Pancreas (tissue), 10 donors: ENCODE measurements at regions not wholly inside any gene's neighbourhood (a gene's known extent, or its start where the extent isn't known, plus 50 kb on each side); places are given as distances from the start of the nearest gene placed in this dataset.

Experiments
- ATAC-seq, 4 donors: fragments of 200-7000 bp; cut with Tn5 transposase; one replicate each; pipeline versions ENCODE4 v1.8.0 to v1.9.1; 2020; ENCODE audit warnings: mild to moderate bottlenecking in 4 of 4, moderate library complexity in 4 of 4
- DNase-seq, 6 donors: peaks; one replicate each; pipeline ENCODE4 v3.0.0-alpha.2; 2020
- FAIRE-seq: peaks from 2 replicates; lab custom pipeline; 2012; peaks lifted over from hg19 to GRCh38; lab: Jason Lieb, UNC
- H3K27ac ChIP-seq, 4 donors: fragments of 200-600 bp; sonication (generic); 1 replicate in 3 of 4; 2 replicates in 1 of 4; pipeline versions ENCODE4 v1.5.0 to v1.8.0; 2020
- H3K27me3 ChIP-seq, 4 donors: fragments of 200-600 bp; one replicate each; pipeline ENCODE4 v1.8.0; 2021
- H3K36me3 ChIP-seq, 3 donors: fragments of 200-600 bp; sonication (generic) in 1 of 3; one replicate each; pipeline versions ENCODE4 v1.5.0 to v1.8.0; 2020 to 2021
- H3K4me1 ChIP-seq, 3 donors: fragments of 200-600 bp; one replicate each; pipeline ENCODE4 v1.8.0; 2021
- H3K4me3 ChIP-seq, 4 donors: fragments of 200-600 bp; sonication (generic) in 2 of 4; one replicate each; pipeline versions ENCODE4 v1.5.0 to v1.8.0; 2020 to 2021
- H3K9me3 ChIP-seq, 4 donors: fragments of 200-600 bp; one replicate each; pipeline ENCODE4 v1.8.0; 2021
- WGBS, 2 donors: extraction: QIAGEN DNeasy Blood & Tissue Kit; methylation state at CpG; one replicate each; pipeline ENCODE4 v1.1.7; 2013; 5-methylcytosine and 5-hydroxymethylcytosine counted together
- intact Hi-C, 3 donors: fragments of 100-400 bp; cut with DNase I; formaldehyde crosslinking; loops; one replicate each; pipeline versions ENCODE4 v1.11.1 to v1.14.2; 2022
- TF ChIP-seq, protein P1 (sequence below), 4 donors: fragments of 200-600 bp; sonication (generic) in 3 of 4; IDR thresholded peaks; one replicate each; pipeline versions ENCODE4 v1.5.0 to v1.8.0; 2021; ENCODE audit warnings: antibody characterized with exemption in 4 of 4
- donor health status: healthy with polysubstance abuse.
- donor health status: DM: no; HTN: no; CAD: no; lungs with moderate emphysema.
- donor health status: DM: no; HTN: no; CAD: no.
- donor health status: control.
- donor health status: control.
- donor health status: Bipolar disorder and iron deficiency.
- donor health status: DM: yes; HTN: yes; CAD: no.
- donor health status: DM: no; HTN: no; CAD: no.
- donor health status: DM: no; HTN: no; CAD: no.
- donor health status: DM: yes; HTN: yes; CAD: no.

DNA sequence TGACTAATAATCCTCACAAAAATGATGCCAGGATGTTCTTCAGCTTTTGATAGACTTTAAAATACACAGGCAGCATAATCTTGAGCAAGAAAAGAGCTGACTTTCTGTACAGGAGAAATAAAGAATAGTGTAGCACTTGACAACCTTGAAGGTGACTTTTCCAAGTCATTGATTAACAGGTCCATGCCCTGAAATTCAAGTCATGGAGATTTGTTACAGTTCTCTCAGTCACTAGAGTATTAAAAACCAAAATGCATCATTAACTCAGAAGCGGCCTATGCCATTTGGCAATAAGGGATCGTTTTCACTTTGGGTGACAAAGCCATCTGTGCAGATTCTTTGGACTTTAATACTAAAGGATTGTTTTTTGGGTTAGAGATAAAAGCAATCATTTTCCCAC, 692.7 kb upstream of the SGO1 start:
- DNase-seq (no peak), FAIRE-seq (no peak), ATAC-seq (no peak)
- H3K4me1 ChIP-seq: no peaks in the 10 kb centered on the region
- no peaks in the 10 kb centered on the region for H3K27me3 ChIP-seq
- 37 to 50% methylated on average over 2 of the region's 2 CpGs for WGBS, 2 donors
- TF ChIP-seq, protein P1, sequence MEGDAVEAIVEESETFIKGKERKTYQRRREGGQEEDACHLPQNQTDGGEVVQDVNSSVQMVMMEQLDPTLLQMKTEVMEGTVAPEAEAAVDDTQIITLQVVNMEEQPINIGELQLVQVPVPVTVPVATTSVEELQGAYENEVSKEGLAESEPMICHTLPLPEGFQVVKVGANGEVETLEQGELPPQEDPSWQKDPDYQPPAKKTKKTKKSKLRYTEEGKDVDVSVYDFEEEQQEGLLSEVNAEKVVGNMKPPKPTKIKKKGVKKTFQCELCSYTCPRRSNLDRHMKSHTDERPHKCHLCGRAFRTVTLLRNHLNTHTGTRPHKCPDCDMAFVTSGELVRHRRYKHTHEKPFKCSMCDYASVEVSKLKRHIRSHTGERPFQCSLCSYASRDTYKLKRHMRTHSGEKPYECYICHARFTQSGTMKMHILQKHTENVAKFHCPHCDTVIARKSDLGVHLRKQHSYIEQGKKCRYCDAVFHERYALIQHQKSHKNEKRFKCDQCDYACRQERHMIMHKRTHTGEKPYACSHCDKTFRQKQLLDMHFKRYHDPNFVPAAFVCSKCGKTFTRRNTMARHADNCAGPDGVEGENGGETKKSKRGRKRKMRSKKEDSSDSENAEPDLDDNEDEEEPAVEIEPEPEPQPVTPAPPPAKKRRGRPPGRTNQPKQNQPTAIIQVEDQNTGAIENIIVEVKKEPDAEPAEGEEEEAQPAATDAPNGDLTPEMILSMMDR (IDR thresholded peaks at IDR 0.05): no peak
- H3K27ac ChIP-seq: no peak overlapping the region
- no peaks in the 10 kb centered on the region for H3K36me3 ChIP-seq
- intact Hi-C loops: no loop called here
- H3K4me3 ChIP-seq: no peak overlapping the region
- no peaks in the 10 kb centered on the region for H3K9me3 ChIP-seq

DNA sequence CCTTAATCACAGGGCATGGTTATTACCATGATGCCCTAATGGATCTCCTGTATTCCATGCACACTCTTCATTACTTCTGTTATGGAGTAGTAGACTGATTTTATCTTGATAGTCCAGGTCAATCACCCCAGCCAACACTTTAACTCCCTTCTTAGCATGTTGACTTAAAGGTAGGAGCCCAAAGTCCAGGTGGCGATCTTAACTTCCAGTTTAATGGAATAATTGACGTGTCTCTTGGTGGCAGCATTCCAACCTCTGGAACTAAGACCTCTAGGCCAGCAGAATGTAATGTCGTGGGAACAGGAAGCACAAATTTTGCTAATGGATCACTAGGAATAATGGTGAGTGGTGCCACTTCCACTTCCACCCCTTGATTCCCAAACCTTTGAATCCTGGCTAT, 687.2 kb upstream of the SGO1 start:
- TF ChIP-seq, protein P1 (IDR thresholded peaks at IDR 0.05): no peak
- Histone ChIP-seq H3K9me3 (no peaks in the 10 kb centered on the region), H3K36me3 (no peaks in the 10 kb centered on the region), H3K27ac (no peak overlapping the region), H3K4me1 (no peaks in the 10 kb centered on the region), H3K4me3 (no peak overlapping the region), H3K27me3 (no peaks in the 10 kb centered on the region)
- FAIRE-seq: no peak
- no peak for DNase-seq
- intact Hi-C loops: no loop called here
- 39 to 46% methylated on average over 3 of the region's 3 CpGs for WGBS, 2 donors
- ATAC-seq: no peak

DNA sequence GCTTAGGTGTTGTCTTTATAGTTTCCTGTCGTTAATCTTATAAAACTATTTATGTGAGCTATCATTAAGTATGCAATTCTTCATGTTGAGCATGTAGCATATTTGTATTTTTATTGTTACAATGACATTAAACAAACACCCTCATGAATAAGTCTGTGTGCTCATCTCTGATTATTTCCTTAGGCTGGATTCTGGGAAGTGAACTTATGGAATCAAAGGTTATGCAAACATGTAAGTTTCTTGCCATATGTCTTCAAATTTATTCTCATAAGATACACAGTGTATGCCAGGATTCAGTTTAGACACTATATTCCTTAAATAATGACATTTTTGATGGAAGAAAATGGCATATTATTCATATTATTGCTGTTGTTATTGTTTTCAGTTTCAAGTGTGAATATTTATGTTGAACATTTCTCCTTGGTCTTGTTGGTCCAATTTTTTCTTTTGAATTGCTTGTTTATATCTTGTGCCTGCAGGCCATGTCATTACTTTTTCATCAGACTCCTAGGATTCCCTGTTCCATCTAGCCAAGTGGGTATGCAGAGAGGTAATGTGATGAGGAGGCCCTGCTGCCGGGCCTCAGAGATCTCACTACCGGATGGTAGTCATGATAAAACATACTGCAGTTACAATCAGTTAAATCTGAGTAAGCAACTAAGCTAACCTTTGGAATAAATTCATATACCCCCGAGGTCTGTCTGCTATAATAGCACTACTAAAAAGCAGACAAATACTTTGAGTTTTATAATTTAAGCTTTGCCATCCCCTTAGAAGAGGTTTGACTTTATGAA, 684.3 kb upstream of the SGO1 start:
- intact Hi-C loops: no loop called here
- Histone ChIP-seq H3K36me3 (no peaks in the 10 kb centered on the region), H3K4me3 (no peak overlapping the region), H3K9me3 (no peaks in the 10 kb centered on the region), H3K4me1 (no peaks in the 10 kb centered on the region), H3K27ac (no peak overlapping the region), H3K27me3 (no peaks in the 10 kb centered on the region)
- 72 to 79% methylated on average over 4 of the region's 4 CpGs for WGBS, 2 donors
- FAIRE-seq (no peak), DNase-seq (no peak), ATAC-seq (no peak)
- TF ChIP-seq, protein P1 (IDR thresholded peaks at IDR 0.05): no peak

DNA sequence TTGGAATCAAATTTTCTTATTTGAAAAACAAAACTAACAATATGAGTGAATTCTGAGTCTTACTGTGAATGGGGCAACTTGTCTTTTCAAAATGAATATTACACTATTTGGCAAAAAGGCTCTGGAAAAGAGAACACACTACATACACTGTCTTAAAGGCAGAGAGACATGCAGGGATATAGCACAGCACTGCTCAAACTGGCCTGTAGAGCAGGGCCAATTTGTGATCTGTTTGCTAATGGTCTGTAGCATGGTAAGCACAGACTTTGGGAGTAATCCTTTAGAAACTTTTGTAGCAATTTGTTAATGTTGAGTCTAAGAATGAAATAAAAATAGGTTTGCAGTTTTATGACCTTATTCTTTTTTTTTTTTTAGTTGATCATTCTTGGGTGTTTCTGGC, 679.8 kb upstream of the SGO1 start:
- ATAC-seq (no peak), FAIRE-seq (no peak), DNase-seq (no peak)
- Histone ChIP-seq H3K36me3 (no peaks in the 10 kb centered on the region), H3K4me3 (no peak overlapping the region), H3K27ac (no peak overlapping the region), H3K9me3 (no peaks in the 10 kb centered on the region), H3K4me1 (peaks cover 0 to 5% (median 0%) of the 10 kb centered on the region in 3 donors), H3K27me3 (no peaks in the 10 kb centered on the region)
- TF ChIP-seq, protein P1 (IDR thresholded peaks at IDR 0.05): no peak
- intact Hi-C loops: no loop called here

DNA sequence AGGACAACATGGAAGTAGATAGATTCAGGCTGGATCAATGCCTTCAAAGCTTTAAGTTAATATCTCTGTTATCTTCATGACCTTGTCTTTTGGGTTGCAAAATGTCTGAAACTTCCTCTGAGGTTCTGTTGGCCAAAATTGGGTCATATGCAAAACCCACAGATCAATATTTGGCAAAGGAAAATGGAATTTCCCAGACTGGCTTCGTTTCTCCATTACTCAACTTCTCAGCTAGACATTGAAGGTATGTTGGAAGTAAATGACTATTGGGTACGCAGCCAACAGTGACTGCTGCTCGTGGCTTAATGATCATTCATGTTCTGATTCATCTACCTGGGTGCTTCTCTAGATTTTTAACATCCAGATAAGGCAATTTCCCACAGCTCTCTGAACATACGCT, 675.4 kb upstream of the SGO1 start:
- Histone ChIP-seq H3K27me3 (no peaks in the 10 kb centered on the region), H3K4me1 (peaks cover 0 to 5% (median 5%) of the 10 kb centered on the region in 3 donors), H3K4me3 (no peak overlapping the region), H3K27ac (no peak overlapping the region), H3K36me3 (no peaks in the 10 kb centered on the region), H3K9me3 (no peaks in the 10 kb centered on the region)
- no peak for FAIRE-seq
- 18 to 26% methylated on average over 4 of the region's 4 CpGs for WGBS, 2 donors
- DNase-seq: peak in 1 of 6 donors; percentile 16
- peak in 3 of 4 donors; percentile 59 to 78 (median 67) for ATAC-seq
- TF ChIP-seq, protein P1 (IDR thresholded peaks at IDR 0.05): no peak
- intact Hi-C loops: no loop called here
